Adipocyte (in vitro differentiated cells): ENCODE measurements at regions not wholly inside any gene's neighbourhood (a gene's known extent, or its start where the extent isn't known, plus 50 kb on each side); places are given as distances from the start of the nearest gene placed in this dataset.

Source experiments
- DNase-seq: peaks from one replicate; pipeline ENCODE4 v3.0.0-alpha.2; 2015; ENCODE audit warnings: low read depth
- H3K27me3 ChIP-seq: replicated peaks from 2 replicates; pipeline ENCODE4 v1.7.0; 2013; ENCODE audit warnings: mild to moderate bottlenecking, low read length, moderate library complexity; ENCODE audit not compliant: control insufficient read depth, insufficient read depth
- H3K36me3 ChIP-seq: 2 replicates; pipeline ENCODE4 v1.7.0; 2013; ENCODE audit warnings: low read length, mild to moderate bottlenecking, moderate library complexity; ENCODE audit not compliant: control insufficient read depth, insufficient read depth, severe bottlenecking
- H3K4me1 ChIP-seq: 2 replicates; pipeline ENCODE4 v1.7.0; 2013; ENCODE audit warnings: mild to moderate bottlenecking, low read length, moderate library complexity; ENCODE audit not compliant: control insufficient read depth, insufficient read depth
- H3K4me3 ChIP-seq: 2 replicates; pipeline ENCODE4 v1.7.0; 2013; ENCODE audit warnings: mild to moderate bottlenecking, low read length, moderate library complexity
- H3K9ac ChIP-seq: 2 replicates; pipeline ENCODE4 v1.7.0; 2013; ENCODE audit warnings: mild to moderate bottlenecking, low read length, moderate library complexity
- H3K9me3 ChIP-seq: 2 replicates; pipeline ENCODE4 v1.7.0; 2013; ENCODE audit warnings: mild to moderate bottlenecking, low read length, moderate library complexity; ENCODE audit not compliant: control insufficient read depth

- no peaks in the 10 kb centered on the region for H3K9me3 ChIP-seq
Observed at GRCh38 chr4:57465321-57466056, 355.3 kb upstream of the IGFBP7 start.

GRCh38 chr4:57462843-57463242, 352.7 kb upstream of the IGFBP7 start:
- H3K4me3 ChIP-seq: no peak overlapping the region
- no peaks in the 10 kb centered on the region for H3K36me3 ChIP-seq
- no peak for DNase-seq
- H3K27me3 ChIP-seq: no peaks in the 10 kb centered on the region
- H3K9me3 ChIP-seq: no peaks in the 10 kb centered on the region
- no peaks in the 10 kb centered on the region for H3K4me1 ChIP-seq
- H3K9ac ChIP-seq: no peak overlapping the region

More at GRCh38 chr4:57465321-57466056, 355.3 kb upstream of the IGFBP7 start:
- H3K9ac ChIP-seq: no peak overlapping the region
- no peaks in the 10 kb centered on the region for H3K36me3 ChIP-seq
- no peak for DNase-seq
- H3K4me3 ChIP-seq: no peak overlapping the region
- H3K4me1 ChIP-seq: no peaks in the 10 kb centered on the region
- H3K27me3 ChIP-seq: no peaks in the 10 kb centered on the region

- Histone ChIP-seq H3K9me3 (no peaks in the 10 kb centered on the region), H3K4me1 (no peaks in the 10 kb centered on the region)
Observed at GRCh38 chr4:57460967-57461366, 350.8 kb upstream of the IGFBP7 start.

GRCh38 chr4:57448901-57449300, 338.7 kb upstream of the IGFBP7 start:
- H3K9me3 ChIP-seq: peaks cover 14% of the 10 kb centered on the region
- H3K27me3 ChIP-seq: peaks cover 22% of the 10 kb centered on the region
- no peak overlapping the region for H3K4me3 ChIP-seq
- DNase-seq: peak; percentile 10
- no peaks in the 10 kb centered on the region for H3K4me1 ChIP-seq
- H3K36me3 ChIP-seq: no peaks in the 10 kb centered on the region
- H3K9ac ChIP-seq: no peak overlapping the region

More at GRCh38 chr4:57460967-57461366, 350.8 kb upstream of the IGFBP7 start:
- no peak for DNase-seq
- Histone ChIP-seq H3K27me3 (no peaks in the 10 kb centered on the region), H3K9ac (no peak overlapping the region), H3K4me3 (no peak overlapping the region), H3K36me3 (no peaks in the 10 kb centered on the region)

- H3K4me3 ChIP-seq: no peak overlapping the region
- no peaks in the 10 kb centered on the region for H3K36me3 ChIP-seq
- H3K4me1 ChIP-seq: no peaks in the 10 kb centered on the region
- H3K9me3 ChIP-seq: peaks cover 11% of the 10 kb centered on the region
- peaks cover 22% of the 10 kb centered on the region for H3K27me3 ChIP-seq
- H3K9ac ChIP-seq: no peak overlapping the region
- no peak for DNase-seq
Observed at GRCh38 chr4:57448452-57448851, 338.3 kb upstream of the IGFBP7 start.

GRCh38 chr4:57446266-57446665, 336.1 kb upstream of the IGFBP7 start:
- Histone ChIP-seq H3K36me3 (no peaks in the 10 kb centered on the region), H3K27me3 (peaks cover 31% of the 10 kb centered on the region), H3K9me3 (peaks cover 3% of the 10 kb centered on the region), H3K4me3 (no peak overlapping the region), H3K9ac (no peak overlapping the region), H3K4me1 (no peaks in the 10 kb centered on the region)
- DNase-seq: no peak

- Histone ChIP-seq H3K4me1 (no peaks in the 10 kb centered on the region), H3K9me3 (peaks cover 3% of the 10 kb centered on the region)
Observed at GRCh38 chr4:57445686-57446085, 335.5 kb upstream of the IGFBP7 start.

GRCh38 chr4:57444671-57445070, 334.5 kb upstream of the IGFBP7 start:
- Histone ChIP-seq H3K27me3 (peaks cover 37% of the 10 kb centered on the region), H3K4me3 (no peak overlapping the region), H3K9ac (no peak overlapping the region), H3K4me1 (no peaks in the 10 kb centered on the region), H3K36me3 (no peaks in the 10 kb centered on the region), H3K9me3 (no peaks in the 10 kb centered on the region)
- DNase-seq: no peak

More at GRCh38 chr4:57445686-57446085, 335.5 kb upstream of the IGFBP7 start:
- Histone ChIP-seq H3K27me3 (peaks cover 34% of the 10 kb centered on the region), H3K4me3 (no peak overlapping the region), H3K36me3 (no peaks in the 10 kb centered on the region), H3K9ac (no peak overlapping the region)
- no peak for DNase-seq

- no peaks in the 10 kb centered on the region for H3K9me3 ChIP-seq
- no peaks in the 10 kb centered on the region for H3K4me1 ChIP-seq
- no peaks in the 10 kb centered on the region for H3K36me3 ChIP-seq
- no peak overlapping the region for H3K4me3 ChIP-seq
- DNase-seq: no peak
- no peak overlapping the region for H3K9ac ChIP-seq
- H3K27me3 ChIP-seq: peaks cover 37% of the 10 kb centered on the region
Observed at GRCh38 chr4:57443787-57444186, 333.6 kb upstream of the IGFBP7 start.

- DNase-seq: no peak
- Histone ChIP-seq H3K9ac (no peak overlapping the region), H3K4me1 (no peaks in the 10 kb centered on the region), H3K27me3 (peaks cover 37% of the 10 kb centered on the region), H3K9me3 (no peaks in the 10 kb centered on the region), H3K36me3 (no peaks in the 10 kb centered on the region), H3K4me3 (no peak overlapping the region)
Observed at GRCh38 chr4:57443308-57443707, 333.1 kb upstream of the IGFBP7 start.

GRCh38 chr4:57442831-57443291, 332.7 kb upstream of the IGFBP7 start:
- H3K9ac ChIP-seq: no peak overlapping the region
- H3K36me3 ChIP-seq: no peaks in the 10 kb centered on the region
- H3K4me3 ChIP-seq: no peak overlapping the region
- no peaks in the 10 kb centered on the region for H3K9me3 ChIP-seq
- no peaks in the 10 kb centered on the region for H3K4me1 ChIP-seq
- DNase-seq: peak; percentile 68
- peaks cover 38% of the 10 kb centered on the region for H3K27me3 ChIP-seq

- H3K9ac ChIP-seq: no peak overlapping the region
- H3K36me3 ChIP-seq: no peaks in the 10 kb centered on the region
Observed at GRCh38 chr4:57442241-57442640, 332.1 kb upstream of the IGFBP7 start.

More at GRCh38 chr4:57442241-57442640, 332.1 kb upstream of the IGFBP7 start:
- peaks cover 40% of the 10 kb centered on the region for H3K27me3 ChIP-seq
- H3K4me3 ChIP-seq: no peak overlapping the region
- H3K9me3 ChIP-seq: no peaks in the 10 kb centered on the region
- DNase-seq: no peak
- no peaks in the 10 kb centered on the region for H3K4me1 ChIP-seq
